ENCODE measurements at regions not wholly inside any gene's neighbourhood (a gene's known extent, or its start where the extent isn't known, plus 50 kb on each side); places are given as distances from the start of the nearest gene placed in this dataset.
A peak's percentile ranks its signal among the peaks of the same experiment; 100 is the strongest.

DNA sequence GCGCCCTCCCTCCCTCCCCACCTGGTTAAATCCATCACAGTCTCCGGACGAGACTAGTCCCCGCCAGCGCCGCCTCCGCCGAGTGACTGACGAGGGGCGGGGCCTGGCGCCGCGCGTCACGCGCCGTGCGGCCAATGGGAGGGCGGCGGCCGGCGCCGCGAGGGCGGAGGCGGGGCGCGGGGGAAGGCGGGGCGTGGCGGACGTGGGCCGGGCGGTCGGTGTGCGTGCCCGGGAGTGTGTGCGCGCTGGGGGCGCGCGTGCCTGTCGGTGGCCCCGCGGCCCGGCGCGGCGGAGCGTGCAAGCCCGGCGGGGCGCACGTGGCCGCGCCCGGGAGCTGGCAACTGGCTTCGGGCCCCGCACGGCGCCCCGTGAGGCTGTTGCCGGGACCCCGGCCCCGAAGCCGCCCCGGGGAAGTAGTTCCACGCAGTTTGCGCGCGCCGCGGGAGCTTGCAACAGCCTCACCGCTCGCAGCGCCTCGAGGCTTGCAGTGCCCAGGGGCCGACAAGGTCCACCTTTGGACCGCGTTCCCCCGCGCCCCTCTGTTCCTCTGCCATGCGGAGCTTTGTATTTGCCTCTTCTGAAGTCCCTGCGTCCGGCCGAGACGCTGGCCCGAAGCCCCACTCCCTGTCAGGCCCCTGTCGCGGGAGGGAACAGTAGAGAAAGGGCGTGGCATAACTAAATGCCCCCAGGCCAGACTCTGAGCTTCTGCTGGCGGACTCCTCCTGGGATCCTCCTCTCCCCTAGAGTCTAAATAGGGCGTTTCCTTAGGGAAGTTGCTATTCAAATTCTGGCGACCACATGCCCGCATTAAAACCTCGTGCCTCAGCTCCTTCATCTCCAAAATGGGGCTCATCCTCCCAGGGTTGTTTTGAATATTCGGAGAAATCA lies 400.9 kb downstream of the SHQ1 start:
- TF ChIP-seq, protein P1, sequence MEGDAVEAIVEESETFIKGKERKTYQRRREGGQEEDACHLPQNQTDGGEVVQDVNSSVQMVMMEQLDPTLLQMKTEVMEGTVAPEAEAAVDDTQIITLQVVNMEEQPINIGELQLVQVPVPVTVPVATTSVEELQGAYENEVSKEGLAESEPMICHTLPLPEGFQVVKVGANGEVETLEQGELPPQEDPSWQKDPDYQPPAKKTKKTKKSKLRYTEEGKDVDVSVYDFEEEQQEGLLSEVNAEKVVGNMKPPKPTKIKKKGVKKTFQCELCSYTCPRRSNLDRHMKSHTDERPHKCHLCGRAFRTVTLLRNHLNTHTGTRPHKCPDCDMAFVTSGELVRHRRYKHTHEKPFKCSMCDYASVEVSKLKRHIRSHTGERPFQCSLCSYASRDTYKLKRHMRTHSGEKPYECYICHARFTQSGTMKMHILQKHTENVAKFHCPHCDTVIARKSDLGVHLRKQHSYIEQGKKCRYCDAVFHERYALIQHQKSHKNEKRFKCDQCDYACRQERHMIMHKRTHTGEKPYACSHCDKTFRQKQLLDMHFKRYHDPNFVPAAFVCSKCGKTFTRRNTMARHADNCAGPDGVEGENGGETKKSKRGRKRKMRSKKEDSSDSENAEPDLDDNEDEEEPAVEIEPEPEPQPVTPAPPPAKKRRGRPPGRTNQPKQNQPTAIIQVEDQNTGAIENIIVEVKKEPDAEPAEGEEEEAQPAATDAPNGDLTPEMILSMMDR (IDR thresholded peaks at IDR 0.05): no peak
- TF ChIP-seq POLR2AphosphoS5 (IDR thresholded peaks at IDR 0.05) (peak in 1 of 3 donors; percentile 7), EP300 (IDR thresholded peaks at IDR 0.05; ENCODE audit: low read depth) (no peak)

All from transverse colon (tissue), 4 donors.